Endodermal cell (in vitro differentiated cells): ENCODE measurements at regions not wholly inside any gene's neighbourhood (a gene's known extent, or its start where the extent isn't known, plus 50 kb on each side); places are given as distances from the start of the nearest gene placed in this dataset.
A peak's percentile ranks its signal among the peaks of the same experiment; 100 is the strongest.

ENCODE experiments used
- DNase-seq: peaks from one replicate; pipeline ENCODE4 v3.0.0-alpha.2; 2017
- H3K27ac ChIP-seq: 2 replicates; pipeline ENCODE4 v1.5.1; 2013; ENCODE audit warnings: mild to moderate bottlenecking, low read depth, low read length, moderate library complexity
- H3K27me3 ChIP-seq: 2 replicates; pipeline ENCODE4 v1.6.1; 2013; ENCODE audit warnings: mild to moderate bottlenecking, low read length, moderate library complexity; ENCODE audit not compliant: insufficient read depth, control insufficient read depth, poor library complexity, severe bottlenecking
- H3K36me3 ChIP-seq: 2 replicates; pipeline ENCODE4 v1.7.0; 2013; ENCODE audit warnings: mild to moderate bottlenecking, low read length, moderate library complexity; ENCODE audit not compliant: control insufficient read depth, insufficient read depth
- H3K4me1 ChIP-seq: one replicate; pipeline ENCODE4 v1.7.0; 2013; ENCODE audit warnings: low read length; ENCODE audit not compliant: control insufficient read depth, insufficient read depth
- H3K4me3 ChIP-seq: 2 replicates; pipeline ENCODE4 v1.5.1; 2013; ENCODE audit warnings: mild to moderate bottlenecking, low read length, moderate library complexity
- H3K9ac ChIP-seq: 2 replicates; pipeline ENCODE4 v1.6.1; 2013; ENCODE audit warnings: mild to moderate bottlenecking, low read length, moderate library complexity; ENCODE audit not compliant: poor library complexity, severe bottlenecking; ENCODE audit errors: extremely low read depth
- H3K9me3 ChIP-seq: 2 replicates; pipeline ENCODE4 v1.6.1; 2013; ENCODE audit warnings: mild to moderate bottlenecking, low read length, moderate library complexity; ENCODE audit not compliant: control insufficient read depth
- H3K27ac Mint-ChIP-seq: 2 replicates; pipeline ENCODE4 v1.8.0; 2020; ENCODE audit warnings: mixed read lengths
- H3K27me3 Mint-ChIP-seq: 2 replicates; pipeline ENCODE4 v1.8.0; 2021; ENCODE audit warnings: mild to moderate bottlenecking, mixed read lengths; ENCODE audit not compliant: insufficient read depth
- H3K36me3 Mint-ChIP-seq: 2 replicates; pipeline ENCODE4 v1.8.0; 2020; ENCODE audit warnings: low read depth, mixed read lengths
- H3K4me1 Mint-ChIP-seq: 2 replicates; pipeline ENCODE4 v1.8.0; 2020; ENCODE audit warnings: mixed read lengths
- H3K4me3 Mint-ChIP-seq: 2 replicates; pipeline ENCODE4 v1.8.0; 2020; ENCODE audit warnings: mild to moderate bottlenecking, moderate library complexity, mixed read lengths
- H3K9me3 Mint-ChIP-seq: 2 replicates; pipeline ENCODE4 v1.8.0; 2020; ENCODE audit warnings: mild to moderate bottlenecking, mixed read lengths
- CTCF ChIP-seq: fragments of 200-600 bp; sonication (generic); conservative IDR thresholded peaks from 2 replicates; pipeline ENCODE4 v1.5.0; 2021; ENCODE audit warnings: antibody characterized with exemption, mild to moderate bottlenecking
- WGBS, 2 experiments: methylation state at CpG; one replicate each; pipeline versions ENCODE4 v1.1.5 to v1.1.7; 2013; ENCODE audit warnings: missing lambda C conversion rate in 2 of 2, mixed read lengths in 1 of 2; ENCODE audit not compliant: insufficient coverage in 1 of 2, insufficient read length in 1 of 2; 5-methylcytosine and 5-hydroxymethylcytosine counted together

- no peaks in the 10 kb centered on the region for H3K36me3 Mint-ChIP-seq
- no peaks in the 10 kb centered on the region for H3K27me3 Mint-ChIP-seq
- no peak for TF ChIP-seq CTCF
- no peaks in the 10 kb centered on the region for H3K9me3 Mint-ChIP-seq
- Histone ChIP-seq H3K9ac (no peak overlapping the region), H3K36me3 (no peaks in the 10 kb centered on the region), H3K4me1 (peaks cover 4% of the 10 kb centered on the region), H3K4me3 (no peak overlapping the region), H3K9me3 (no peaks in the 10 kb centered on the region), H3K27ac (no peak overlapping the region), H3K27me3 (no peaks in the 10 kb centered on the region)
- no peak for DNase-seq
- H3K4me3 Mint-ChIP-seq = no peak overlapping the region
- 84% methylated on average over 2 of the region's 2 CpGs; no CpG with 5 or more reads in 1 of the 2 experiments for WGBS, 2 experiments
- no peaks in the 10 kb centered on the region for H3K4me1 Mint-ChIP-seq
- no peak overlapping the region for H3K27ac Mint-ChIP-seq
Measured at GRCh38 chr11:21896216-21896615, 296.7 kb upstream of the ANO5 start.

- Histone ChIP-seq H3K4me1 (peaks cover 4% of the 10 kb centered on the region), H3K27me3 (no peaks in the 10 kb centered on the region), H3K4me3 (no peak overlapping the region), H3K9me3 (no peaks in the 10 kb centered on the region), H3K9ac (no peak overlapping the region), H3K27ac (no peak overlapping the region), H3K36me3 (no peaks in the 10 kb centered on the region)
- no peak for DNase-seq
- H3K27me3 Mint-ChIP-seq = no peaks in the 10 kb centered on the region
- no peaks in the 10 kb centered on the region for H3K9me3 Mint-ChIP-seq
- TF ChIP-seq CTCF = peak; percentile 43
- 89 to 91% methylated on average over 2 to 3 of the region's 3 CpGs for WGBS, 2 experiments
- H3K36me3 Mint-ChIP-seq = no peaks in the 10 kb centered on the region
- H3K4me1 Mint-ChIP-seq = no peaks in the 10 kb centered on the region
- no peak overlapping the region for H3K4me3 Mint-ChIP-seq
- no peak overlapping the region for H3K27ac Mint-ChIP-seq
Measured at GRCh38 chr11:21896746-21897602, 295.9 kb upstream of the ANO5 start.

GRCh38 chr11:21897752-21898151 lies 295.1 kb upstream of the ANO5 start:
- Histone ChIP-seq H3K27ac (no peak overlapping the region), H3K4me3 (no peak overlapping the region), H3K9ac (no peak overlapping the region), H3K36me3 (no peaks in the 10 kb centered on the region), H3K4me1 (peaks cover 4% of the 10 kb centered on the region), H3K27me3 (no peaks in the 10 kb centered on the region), H3K9me3 (no peaks in the 10 kb centered on the region)
- Mint-ChIP-seq H3K36me3 (no peaks in the 10 kb centered on the region), H3K27me3 (no peaks in the 10 kb centered on the region), H3K4me1 (no peaks in the 10 kb centered on the region), H3K4me3 (no peak overlapping the region), H3K9me3 (no peaks in the 10 kb centered on the region), H3K27ac (no peak overlapping the region)
- 100% methylated on average over 1 of the region's 1 CpG for WGBS, 2 experiments
- no peak for DNase-seq
- TF ChIP-seq CTCF = no peak
